GM10248 (cell line): ENCODE measurements at regions not wholly inside any gene's neighbourhood (a gene's known extent, or its start where the extent isn't known, plus 50 kb on each side); places are given as distances from the start of the nearest gene placed in this dataset.

Experiments
- CTCF ChIA-PET: fragments of 300-600 bp; sonication (Branson Sonifier 250); formaldehyde crosslinking; extraction: SDS; loops from one replicate; lab custom pipeline; 2021; ENCODE audit warnings: antibody characterized with exemption; lab: Yijun Ruan, JAX
- POLR2A ChIA-PET: fragments of 350-650 bp; sonication (Branson Sonifier 250); formaldehyde crosslinking; extraction: SDS; loops from one replicate; lab custom pipeline; 2020; ENCODE audit warnings: antibody characterized with exemption; lab: Yijun Ruan, JAX
- DNase-seq: peaks from one replicate; pipeline ENCODE4 v3.0.0; 2012; ENCODE audit errors: extremely low spot score
- TF ChIP-seq, protein P1 (sequence below): IDR thresholded peaks from 2 replicates; pipeline ENCODE4 v1.5.1; 2012; ENCODE audit warnings: mild to moderate bottlenecking, low read depth; ENCODE audit errors: extremely low read depth, missing control alignments, control extremely low read depth

DNA sequence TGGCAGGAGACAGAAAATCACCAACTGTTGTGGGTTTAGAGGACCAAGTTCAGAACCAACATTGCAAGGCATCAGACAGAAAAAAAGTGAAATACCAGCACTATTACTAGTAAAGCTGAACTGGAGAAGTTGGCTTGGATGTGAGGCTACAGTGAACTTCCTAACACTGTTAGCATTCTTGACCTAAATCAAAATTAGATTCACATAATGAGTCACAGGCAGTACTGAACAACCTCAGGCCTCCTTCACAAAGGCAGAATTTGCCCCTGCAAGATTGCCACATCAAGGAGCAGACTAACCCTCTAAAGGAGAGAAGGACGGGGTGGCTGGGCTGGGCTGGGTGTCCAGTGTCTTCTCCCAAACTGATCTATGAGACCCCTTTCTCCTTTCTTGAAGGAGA is 539.7 kb downstream of the SNAPC1 start:
- POLR2A ChIA-PET, result no interaction called here
- TF ChIP-seq, protein P1, sequence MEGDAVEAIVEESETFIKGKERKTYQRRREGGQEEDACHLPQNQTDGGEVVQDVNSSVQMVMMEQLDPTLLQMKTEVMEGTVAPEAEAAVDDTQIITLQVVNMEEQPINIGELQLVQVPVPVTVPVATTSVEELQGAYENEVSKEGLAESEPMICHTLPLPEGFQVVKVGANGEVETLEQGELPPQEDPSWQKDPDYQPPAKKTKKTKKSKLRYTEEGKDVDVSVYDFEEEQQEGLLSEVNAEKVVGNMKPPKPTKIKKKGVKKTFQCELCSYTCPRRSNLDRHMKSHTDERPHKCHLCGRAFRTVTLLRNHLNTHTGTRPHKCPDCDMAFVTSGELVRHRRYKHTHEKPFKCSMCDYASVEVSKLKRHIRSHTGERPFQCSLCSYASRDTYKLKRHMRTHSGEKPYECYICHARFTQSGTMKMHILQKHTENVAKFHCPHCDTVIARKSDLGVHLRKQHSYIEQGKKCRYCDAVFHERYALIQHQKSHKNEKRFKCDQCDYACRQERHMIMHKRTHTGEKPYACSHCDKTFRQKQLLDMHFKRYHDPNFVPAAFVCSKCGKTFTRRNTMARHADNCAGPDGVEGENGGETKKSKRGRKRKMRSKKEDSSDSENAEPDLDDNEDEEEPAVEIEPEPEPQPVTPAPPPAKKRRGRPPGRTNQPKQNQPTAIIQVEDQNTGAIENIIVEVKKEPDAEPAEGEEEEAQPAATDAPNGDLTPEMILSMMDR, result no peak
- CTCF ChIA-PET, result no interaction called here
- no peak for DNase-seq

DNA sequence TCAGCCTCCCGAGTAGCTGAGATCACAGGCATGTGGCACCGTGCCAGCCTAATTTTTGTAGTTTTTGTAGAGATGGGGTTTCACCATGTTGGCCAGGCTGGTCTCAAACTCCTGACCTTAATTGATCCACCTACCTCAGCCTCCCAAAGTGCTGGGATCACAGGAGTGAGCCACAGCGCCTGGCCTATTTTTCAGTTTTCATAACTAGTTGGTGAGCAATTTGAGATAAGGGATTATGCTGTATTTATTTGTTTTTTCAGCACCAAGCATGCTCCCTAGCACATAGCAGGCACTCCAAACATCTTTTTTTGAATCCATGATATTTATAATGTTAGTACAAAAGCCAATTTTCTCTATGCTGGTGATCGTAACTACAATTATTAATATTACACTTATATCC is 541.2 kb downstream of the SNAPC1 start:
- TF ChIP-seq, protein P1, result no peak
- no peak for DNase-seq
- POLR2A ChIA-PET, result no interaction called here
- CTCF ChIA-PET, result interaction anchor here (1.2 kb wide), 1 partner anchor 13 kb away, joined by 3 read pairs; no protein-coding TSS in a partner anchor

DNA sequence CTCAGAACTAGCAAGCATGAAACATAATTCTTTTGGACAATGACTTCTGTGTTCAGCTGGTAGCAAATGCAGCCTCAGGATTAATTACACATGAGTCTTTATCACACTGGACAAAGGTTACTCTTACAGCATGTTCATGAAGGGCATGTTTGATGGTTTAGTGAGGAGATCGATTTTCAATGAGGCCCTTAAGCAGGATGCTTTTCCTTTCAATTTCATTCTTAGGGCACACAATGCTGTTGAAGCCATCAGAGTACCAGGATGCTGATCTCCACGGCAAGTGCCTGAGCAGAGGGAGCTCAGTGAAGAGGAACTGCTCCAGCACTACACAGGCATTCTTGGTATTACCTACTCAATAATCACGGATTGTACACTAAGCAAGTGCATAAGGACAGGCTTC is 542.0 kb downstream of the SNAPC1 start:
- CTCF ChIA-PET, result interaction anchor here (1.2 kb wide), 1 partner anchor 14 kb away, joined by 3 read pairs; no protein-coding TSS in a partner anchor
- DNase-seq, result no peak
- TF ChIP-seq, protein P1, result no peak
- POLR2A ChIA-PET, result no interaction called here

DNA sequence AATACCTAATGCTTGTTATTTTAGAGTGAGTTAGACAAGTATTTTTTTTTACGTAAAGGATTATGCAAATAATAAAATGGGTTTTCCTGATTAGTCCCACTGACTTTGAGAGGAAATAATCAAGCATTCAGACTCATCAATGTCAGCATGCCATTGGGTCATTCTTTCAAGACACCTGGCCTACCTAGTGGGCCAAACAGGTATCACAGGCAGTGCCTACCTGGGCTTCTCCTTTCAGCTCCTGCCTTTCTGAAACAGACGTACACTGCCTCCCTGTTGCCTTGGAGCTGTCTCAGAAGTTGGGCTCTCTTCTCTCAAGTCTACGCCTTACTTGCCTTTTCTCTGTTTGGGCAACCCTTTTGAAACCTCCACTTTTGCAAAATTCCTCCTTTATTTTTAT is 545.6 kb downstream of the SNAPC1 start:
- DNase-seq, result no peak
- ChIA-PET CTCF (interaction anchor here (1.6 kb wide), 1 partner anchor 10 kb away, joined by 3 read pairs; no protein-coding TSS in a partner anchor), POLR2A (no interaction called here)
- TF ChIP-seq, protein P1, result no peak

DNA sequence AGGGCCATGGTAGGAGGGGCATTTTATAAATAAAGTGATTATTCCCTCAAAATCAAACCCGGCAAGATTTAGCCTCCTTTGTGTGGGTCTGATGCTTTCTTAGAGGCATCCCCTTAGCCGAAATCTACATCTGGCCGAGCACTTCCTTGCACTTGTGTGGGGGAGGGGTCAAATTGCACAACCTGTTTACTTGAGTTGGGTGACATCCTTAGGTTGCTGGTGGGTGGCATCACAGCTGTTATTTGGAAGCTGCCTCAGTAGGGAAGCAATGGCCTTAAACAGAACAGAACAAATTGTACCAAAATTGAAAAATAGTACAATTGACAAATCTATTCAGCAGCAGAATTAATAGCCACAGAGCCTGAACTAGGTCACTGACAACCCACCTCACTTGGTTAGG is 546.1 kb downstream of the SNAPC1 start:
- no peak for DNase-seq
- POLR2A ChIA-PET, result no interaction called here
- TF ChIP-seq, protein P1, result no peak
- CTCF ChIA-PET, result interaction anchor here (1.6 kb wide), 1 partner anchor 11 kb away, joined by 3 read pairs; no protein-coding TSS in a partner anchor

DNA sequence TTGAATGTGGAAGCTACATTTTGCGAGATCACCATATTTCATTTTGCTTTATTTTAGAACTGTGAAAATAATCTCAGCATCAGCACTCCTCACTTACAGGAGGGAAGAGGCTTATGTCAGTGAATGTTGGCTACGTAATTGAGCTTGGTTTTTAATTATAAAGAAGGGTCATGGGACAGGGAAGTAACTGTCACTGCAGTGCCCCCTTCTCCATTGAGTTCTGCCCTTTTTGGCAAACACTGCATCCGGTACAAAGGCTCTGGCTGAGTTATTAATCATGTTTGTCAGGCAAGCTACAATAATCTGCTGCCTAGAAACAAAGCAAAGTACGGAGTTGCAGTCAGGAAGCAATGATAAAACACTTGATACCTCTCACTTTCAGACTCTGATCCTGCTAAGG is 546.7 kb downstream of the SNAPC1 start:
- TF ChIP-seq, protein P1, result no peak
- CTCF ChIA-PET, result interaction anchor here (1.6 kb wide), 1 partner anchor 11 kb away, joined by 3 read pairs; no protein-coding TSS in a partner anchor
- no peak for DNase-seq
- POLR2A ChIA-PET, result no interaction called here
